ENCODE measurements at regions not wholly inside any gene's neighbourhood (a gene's known extent, or its start where the extent isn't known, plus 50 kb on each side); places are given as distances from the start of the nearest gene placed in this dataset.
"Not testable (repeated sequence)": the region's sequence is repeated elsewhere in the genome, so short reads cannot be mapped to it uniquely, and the experiment has no call there.

- DNase-seq (ENCODE audit: low read depth, low spot score), result not testable (repeated sequence)
Measured at GRCh38 chr10:61818251-61818650, 83.2 kb upstream of the ARID5B start.

- DNase-seq (ENCODE audit: low read depth, low spot score), result no peak
Measured at GRCh38 chr10:61819208-61819607, 82.3 kb upstream of the ARID5B start.

GRCh38 chr10:61821153-61821552, 80.3 kb upstream of the ARID5B start:
- no peak for DNase-seq (ENCODE audit: low read depth, low spot score)

DNA sequence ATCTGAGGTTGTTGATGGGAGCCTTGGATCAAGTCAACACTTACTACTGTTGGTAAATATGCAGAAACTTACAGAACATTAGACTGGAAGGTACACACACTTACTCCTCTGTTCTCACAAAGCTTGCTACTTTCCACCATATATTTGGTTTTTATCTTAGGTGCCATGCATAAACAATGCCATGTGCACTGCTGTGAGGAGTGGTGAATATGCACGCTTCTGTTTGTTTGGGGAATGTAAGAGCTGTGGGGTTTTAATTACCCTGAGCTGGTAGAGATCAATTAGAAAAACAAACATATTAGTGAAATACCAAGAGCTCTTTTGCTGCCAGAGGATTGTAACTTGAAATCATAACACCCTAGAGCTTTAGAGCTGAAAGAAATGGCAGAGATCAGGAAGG, 79.8 kb upstream of the ARID5B start:
- DNase-seq (ENCODE audit: low read depth, low spot score), result no peak

DNA sequence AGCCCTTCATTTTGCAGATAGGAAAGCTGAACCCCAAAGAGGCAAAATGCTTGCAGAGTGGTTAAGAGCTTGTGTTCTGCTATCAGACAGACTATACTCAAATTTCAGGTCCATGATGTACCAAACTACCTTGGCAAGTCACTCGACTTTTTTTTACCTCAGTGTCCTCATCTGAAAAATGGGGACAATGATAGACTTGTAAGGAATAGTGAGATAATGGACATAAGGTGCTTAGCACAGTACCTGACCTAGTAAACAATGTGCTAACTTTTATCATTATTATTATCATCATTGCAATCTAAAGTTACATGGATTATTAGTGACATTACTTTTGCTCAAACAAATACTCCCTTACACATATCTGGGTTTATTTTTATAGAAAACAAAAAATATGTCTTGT, 79.4 kb upstream of the ARID5B start:
- no peak for DNase-seq (ENCODE audit: low read depth, low spot score)

- no peak for DNase-seq (ENCODE audit: low read depth, low spot score)
Measured at GRCh38 chr10:61822781-61823230, 78.7 kb upstream of the ARID5B start.

DNA sequence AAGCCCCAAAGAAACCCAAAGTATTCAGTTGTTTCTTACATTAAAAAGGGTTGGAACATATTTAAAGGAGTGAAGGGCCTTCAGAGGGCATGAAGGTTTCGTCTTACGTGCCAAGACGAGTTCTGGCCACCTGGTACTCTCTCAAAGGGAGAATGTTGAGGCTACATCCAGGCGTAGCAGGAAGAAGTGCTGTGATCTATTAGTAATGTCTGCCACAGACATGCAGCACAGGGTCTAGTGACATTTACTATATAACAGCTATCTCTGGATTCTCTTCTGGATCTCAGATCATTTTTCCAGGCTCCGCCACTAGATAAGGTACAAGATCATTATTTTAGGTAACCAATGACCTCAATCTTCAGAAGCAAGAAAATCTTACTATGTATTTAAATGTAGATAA, 76.5 kb upstream of the ARID5B start:
- DNase-seq (ENCODE audit: low read depth, low spot score), result no peak

DNA sequence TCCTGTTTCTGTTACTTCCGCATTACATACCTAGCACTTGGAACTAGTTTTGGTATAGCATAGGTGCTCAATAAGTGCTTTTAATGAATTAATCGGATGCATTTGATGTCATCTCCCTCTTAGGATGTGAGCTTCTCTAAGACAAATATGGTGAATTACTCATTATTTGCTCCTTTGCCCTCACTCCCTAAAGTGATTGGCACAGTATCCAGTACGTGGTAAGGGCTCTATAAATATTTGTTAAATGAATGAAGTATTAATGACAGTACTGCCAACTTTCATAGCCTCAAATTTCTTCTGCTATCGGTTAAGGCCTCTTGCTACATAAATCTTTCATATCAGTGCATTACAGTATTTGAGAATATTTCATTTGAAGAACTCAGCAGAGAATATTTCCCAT, 75.9 kb upstream of the ARID5B start:
- no peak for DNase-seq (ENCODE audit: low read depth, low spot score)

DNA sequence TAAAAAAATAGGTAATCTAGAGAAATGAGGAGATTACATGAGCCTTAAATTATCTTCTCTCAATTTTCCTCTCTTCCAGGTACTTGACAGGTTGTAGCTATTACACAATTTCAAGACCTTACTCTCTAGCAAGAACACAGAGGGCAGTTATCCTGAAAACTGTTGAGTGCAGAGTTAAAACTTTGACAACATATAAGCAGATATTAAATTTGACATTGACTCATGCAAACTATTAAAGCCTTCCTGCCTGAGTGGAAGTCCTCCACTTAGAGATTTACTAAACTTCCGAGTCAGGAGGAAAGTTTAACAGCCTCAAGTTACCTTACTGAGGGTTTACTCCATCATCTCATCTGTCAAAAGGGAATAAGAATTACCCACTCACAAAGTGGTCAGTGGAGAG, 73.5 kb upstream of the ARID5B start:
- no peak for DNase-seq (ENCODE audit: low read depth, low spot score)

DNA sequence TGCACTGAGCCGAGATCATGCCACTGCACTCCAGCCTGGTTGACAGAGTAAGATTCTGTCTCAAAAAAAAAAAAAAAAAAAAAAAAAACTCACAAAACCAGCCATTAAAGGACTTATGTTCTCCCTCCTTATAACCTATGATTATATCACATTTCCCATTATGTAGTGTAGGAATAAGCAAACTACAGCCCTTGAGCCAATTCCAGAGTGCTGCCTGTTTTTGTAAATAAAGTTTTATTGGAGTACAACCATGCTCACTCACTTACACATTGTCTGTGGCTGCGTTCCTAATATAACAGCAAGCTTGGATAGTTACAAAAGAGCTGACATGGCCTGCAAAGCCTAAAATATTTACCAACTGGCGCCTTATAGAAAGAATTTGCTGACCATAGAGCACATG, 72.7 kb upstream of the ARID5B start:
- no peak for DNase-seq (ENCODE audit: low read depth, low spot score)

GRCh38 chr10:61830072-61830845, 71.2 kb upstream of the ARID5B start:
- DNase-seq (ENCODE audit: low read depth, low spot score), result no peak

DNA sequence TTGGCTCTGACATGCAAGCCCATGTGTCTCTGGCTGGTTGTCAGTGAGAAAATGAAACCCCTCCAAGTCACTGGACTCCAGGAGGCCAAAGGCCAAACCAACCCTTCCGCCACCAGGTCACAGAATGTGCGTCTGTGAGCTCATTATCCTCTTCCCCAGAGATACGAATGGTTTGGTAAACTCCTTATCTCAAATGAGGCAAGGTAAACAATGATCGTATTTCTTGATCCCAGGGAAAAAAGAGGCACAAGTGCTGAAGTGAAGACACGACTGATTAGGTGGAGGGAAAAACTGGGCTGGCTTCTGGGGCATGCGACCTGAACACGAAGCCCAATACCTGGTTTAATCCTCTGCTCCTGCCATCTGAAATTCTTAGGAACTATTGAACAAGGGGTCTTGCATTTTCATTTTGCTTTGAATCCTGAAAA, 70.6 kb upstream of the ARID5B start:
- DNase-seq (ENCODE audit: low read depth, low spot score), result no peak

- no peak for DNase-seq (ENCODE audit: low read depth, low spot score)
Measured at GRCh38 chr10:61832866-61833481, 68.5 kb upstream of the ARID5B start.

DNA sequence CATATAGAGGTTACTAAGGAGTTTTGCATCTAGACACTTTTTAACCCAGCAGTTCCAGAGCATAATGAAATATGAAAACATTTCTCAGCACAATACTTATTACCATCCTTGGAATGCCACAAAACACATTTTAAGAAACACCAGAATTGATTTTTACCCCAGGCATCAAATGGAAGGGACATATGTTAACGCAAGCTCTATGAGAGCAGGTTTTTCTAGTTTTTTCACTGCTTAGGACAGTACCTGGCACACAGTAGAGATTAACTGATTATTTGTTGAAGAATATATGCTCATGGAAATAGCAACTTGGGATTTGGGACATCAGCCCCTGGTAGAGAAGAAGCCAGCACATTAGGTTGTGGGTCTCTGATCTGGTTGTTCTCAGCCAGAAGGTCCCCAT, 67.0 kb upstream of the ARID5B start:
- DNase-seq (ENCODE audit: low read depth, low spot score), result no peak

- no peak for DNase-seq (ENCODE audit: low read depth, low spot score)
Measured at GRCh38 chr10:61835069-61835945, 66.2 kb upstream of the ARID5B start.

- DNase-seq (ENCODE audit: low read depth, low spot score), result no peak
Measured at GRCh38 chr10:61835946-61836887, 65.3 kb upstream of the ARID5B start.

DNA sequence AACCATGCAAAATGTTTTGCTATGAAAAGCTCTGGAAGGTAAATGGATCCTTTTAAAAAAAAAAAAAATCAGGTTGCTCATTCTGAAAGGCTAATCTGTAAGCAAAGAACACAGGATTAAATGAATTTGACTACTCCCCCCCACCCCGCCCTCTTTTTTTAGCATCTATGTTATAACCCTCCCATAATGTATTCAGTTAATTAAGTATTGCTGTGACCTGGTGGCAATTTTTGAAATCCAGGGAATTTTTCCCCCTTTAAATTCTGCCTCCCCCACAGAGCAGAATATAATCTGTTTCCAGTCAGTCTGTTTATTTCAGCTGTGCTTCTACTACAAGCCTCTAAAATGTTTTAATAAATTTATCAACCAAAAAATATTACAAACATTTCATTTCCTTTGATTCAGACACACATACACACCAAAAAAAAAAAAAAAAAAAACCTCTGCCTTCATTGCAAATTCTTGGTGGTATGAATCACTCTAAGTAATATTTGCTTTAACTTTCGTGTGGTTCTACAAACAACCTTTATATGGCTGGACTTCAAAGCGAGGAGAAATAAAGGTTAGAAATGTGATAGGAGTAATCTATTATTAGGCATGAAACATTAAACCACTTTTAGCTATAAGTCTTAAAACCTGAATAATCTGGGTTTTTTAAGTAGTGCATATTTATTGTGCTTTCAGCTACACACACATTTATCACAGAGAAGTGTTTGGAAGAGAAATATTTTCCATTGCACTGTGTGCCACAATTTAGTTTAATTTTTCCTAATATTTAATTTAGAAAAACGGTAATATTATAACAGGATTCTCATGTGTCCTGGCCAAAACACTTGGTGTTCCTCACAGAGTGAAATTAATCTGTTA, 64.4 kb upstream of the ARID5B start:
- no peak for DNase-seq (ENCODE audit: low read depth, low spot score)

- no peak for DNase-seq (ENCODE audit: low read depth, low spot score)
Measured at GRCh38 chr10:61837755-61838171, 63.7 kb upstream of the ARID5B start.

DNA sequence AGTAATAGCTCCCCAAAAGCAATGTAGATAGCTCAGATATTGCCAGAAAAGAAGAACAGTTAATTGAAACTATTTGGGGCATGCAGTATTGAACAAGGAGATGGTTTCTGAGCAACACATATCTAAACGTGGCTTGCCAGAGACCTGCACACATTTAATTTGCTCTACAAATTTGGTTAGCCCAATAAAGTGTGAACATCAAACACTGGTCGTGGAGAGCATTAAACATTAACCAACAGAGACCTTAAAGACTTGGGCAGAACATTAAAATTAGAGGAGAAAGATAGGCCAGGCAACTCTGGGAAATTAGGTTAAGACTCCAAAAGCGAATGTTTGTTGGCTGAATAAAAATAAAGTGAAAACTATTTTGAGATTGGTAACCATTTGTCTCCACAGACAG, 61.6 kb upstream of the ARID5B start:
- DNase-seq (ENCODE audit: low read depth, low spot score), result no peak

GRCh38 chr10:61840403-61840802, 61.1 kb upstream of the ARID5B start:
- no peak for DNase-seq (ENCODE audit: low read depth, low spot score)

All from smooth muscle cell of the brain vasculature (primary cell).